CD8-positive, alpha-beta memory T cell (primary cell): ENCODE measurements at regions not wholly inside any gene's neighbourhood (a gene's known extent, or its start where the extent isn't known, plus 50 kb on each side); places are given as distances from the start of the nearest gene placed in this dataset.
"Not testable (repeated sequence)": the region's sequence is repeated elsewhere in the genome, so short reads cannot be mapped to it uniquely, and the experiment has no call there.

Experiments
- CTCF ChIA-PET: fragments of 350-600 bp; sonication (Branson Sonifier 250); formaldehyde crosslinking; loops from one replicate; lab custom pipeline; 2021; ENCODE audit warnings: antibody characterized with exemption; lab: Charles Lee
- POLR2A ChIA-PET: fragments of 350-600 bp; sonication (Branson Sonifier 250); formaldehyde crosslinking; loops from one replicate; lab custom pipeline; 2021; ENCODE audit warnings: antibody characterized with exemption; lab: Charles Lee
- DNase-seq, 5 donors: peaks; one replicate each; pipeline versions ENCODE4 v3.0.0 to v3.0.0-alpha.2; 2020 to 2022; ENCODE audit warnings: mixed read lengths in 1 of 5
- H3K27ac ChIP-seq: one replicate; pipeline ENCODE4 v1.7.0; 2013; ENCODE audit warnings: low read depth, mild to moderate bottlenecking, low read length, moderate library complexity
- H3K27me3 ChIP-seq: 2 replicates; pipeline ENCODE4 v1.7.0; 2013; ENCODE audit warnings: low read length, mild to moderate bottlenecking; ENCODE audit not compliant: insufficient read depth, poor library complexity, severe bottlenecking
- H3K36me3 ChIP-seq: 2 replicates; pipeline ENCODE4 v1.7.0; 2013; ENCODE audit warnings: mild to moderate bottlenecking, low read length, moderate library complexity; ENCODE audit not compliant: insufficient read depth
- H3K4me1 ChIP-seq: 2 replicates; pipeline ENCODE4 v1.7.0; 2013; ENCODE audit warnings: mild to moderate bottlenecking, low read length, moderate library complexity; ENCODE audit not compliant: insufficient read depth
- H3K4me3 ChIP-seq: 2 replicates; pipeline ENCODE4 v1.7.0; 2013; ENCODE audit warnings: mild to moderate bottlenecking, low read length
- H3K9me3 ChIP-seq: 2 replicates; pipeline ENCODE4 v1.7.0; 2013; ENCODE audit warnings: mild to moderate bottlenecking, low read length
- H3K27ac Mint-ChIP-seq, 8 donors: one replicate each; pipeline ENCODE4 v1.8.0; 2020 to 2021; ENCODE audit warnings: mixed read lengths in 8 of 8, mild to moderate bottlenecking in 6 of 8, inconsistent platforms in 3 of 8, moderate library complexity in 3 of 8
- H3K27me3 Mint-ChIP-seq, 2 donors: one replicate each; pipeline ENCODE4 v1.8.0; 2020 to 2021; ENCODE audit warnings: mixed read lengths in 2 of 2, mild to moderate bottlenecking in 1 of 2, moderate library complexity in 1 of 2
- H3K36me3 Mint-ChIP-seq, 3 donors: one replicate each; pipeline ENCODE4 v1.8.0; 2020 to 2021; ENCODE audit warnings: mixed read lengths in 3 of 3, inconsistent platforms in 1 of 3, mild to moderate bottlenecking in 1 of 3
- H3K4me1 Mint-ChIP-seq, 3 donors: one replicate each; pipeline ENCODE4 v1.8.0; 2020 to 2021; ENCODE audit warnings: mixed read lengths in 3 of 3, inconsistent platforms in 1 of 3, mild to moderate bottlenecking in 1 of 3
- H3K4me3 Mint-ChIP-seq, 7 donors: one replicate each; pipeline ENCODE4 v1.8.0; 2020 to 2021; ENCODE audit warnings: mixed read lengths in 7 of 7, mild to moderate bottlenecking in 6 of 7, moderate library complexity in 4 of 7, inconsistent platforms in 2 of 7
- H3K9me3 Mint-ChIP-seq, 5 donors: one replicate each; pipeline ENCODE4 v1.8.0; 2020 to 2022; ENCODE audit warnings: mixed read lengths in 5 of 5, mild to moderate bottlenecking in 3 of 5, moderate library complexity in 2 of 5, inconsistent platforms in 1 of 5

DNA sequence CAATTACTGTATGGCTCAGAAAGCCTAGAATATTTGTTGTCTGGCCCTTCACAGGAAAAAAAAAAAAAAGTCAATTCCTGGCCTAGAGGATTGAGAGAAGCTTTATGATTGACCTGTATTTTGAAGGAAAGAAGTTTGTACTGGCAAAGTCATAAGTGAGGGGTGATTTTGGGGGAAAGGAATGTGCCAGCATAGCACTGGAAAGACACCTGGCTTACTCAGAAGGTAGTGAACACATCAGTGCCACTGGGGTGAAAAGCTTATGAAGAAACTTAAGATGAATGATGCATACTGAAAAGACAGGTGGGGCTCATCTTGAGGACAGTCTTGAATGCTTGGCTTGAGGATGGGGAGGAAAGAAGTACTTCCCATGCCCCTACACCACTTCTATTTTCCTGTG is 127.9 kb upstream of the RASA1 start:
- Mint-ChIP-seq H3K4me1 (peaks cover 0 to 5% (median 0%) of the 10 kb centered on the region in 3 donors), H3K9me3 (peaks cover 0 to 2% (median 0%) of the 10 kb centered on the region in 5 donors), H3K36me3 (peaks cover 0 to 1% (median 0%) of the 10 kb centered on the region in 3 donors), H3K27ac (no peak overlapping the region), H3K4me3 (no peak overlapping the region), H3K27me3 (no peaks in the 10 kb centered on the region)
- DNase-seq: no peak
- H3K27me3 ChIP-seq: no peaks in the 10 kb centered on the region
- no peaks in the 10 kb centered on the region for H3K9me3 ChIP-seq
- no peaks in the 10 kb centered on the region for H3K36me3 ChIP-seq
- no peak overlapping the region for H3K4me3 ChIP-seq
- ChIA-PET CTCF (interaction anchor here (1.4 kb wide), 1 partner anchor 9 kb away, joined by 3 read pairs; no protein-coding TSS in a partner anchor), POLR2A (no interaction called here)
- no peak overlapping the region for H3K27ac ChIP-seq
- no peaks in the 10 kb centered on the region for H3K4me1 ChIP-seq

DNA sequence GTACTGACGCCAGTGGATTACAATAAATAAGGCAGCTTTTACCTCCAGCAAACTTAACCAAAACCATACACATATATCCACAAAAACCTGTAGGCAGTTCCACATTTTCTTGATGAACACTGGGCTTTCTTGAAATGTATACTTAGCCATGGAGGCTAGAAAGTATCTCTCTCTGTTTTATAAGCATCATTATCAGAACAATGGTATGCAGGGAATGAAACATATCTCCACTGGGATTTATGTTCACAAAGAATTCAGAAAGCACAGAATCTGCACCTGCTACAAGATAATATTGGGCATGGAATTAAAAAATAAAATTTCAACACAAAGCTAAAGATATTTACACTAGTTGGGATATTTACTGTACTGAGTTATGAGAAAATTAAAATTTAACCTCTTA is 126.1 kb upstream of the RASA1 start:
- H3K27ac ChIP-seq: no peak overlapping the region
- H3K36me3 ChIP-seq: no peaks in the 10 kb centered on the region
- Mint-ChIP-seq H3K27me3 (no peaks in the 10 kb centered on the region), H3K36me3 (peaks cover 0 to 8% (median 0%) of the 10 kb centered on the region in 3 donors), H3K4me1 (peaks cover 0 to 5% (median 0%) of the 10 kb centered on the region in 3 donors), H3K4me3 (no peak overlapping the region), H3K9me3 (peaks cover 0 to 2% (median 0%) of the 10 kb centered on the region in 5 donors), H3K27ac (no peak overlapping the region)
- DNase-seq: no peak
- H3K4me3 ChIP-seq: no peak overlapping the region
- ChIA-PET CTCF (no interaction called here), POLR2A (no interaction called here)
- no peaks in the 10 kb centered on the region for H3K4me1 ChIP-seq
- no peaks in the 10 kb centered on the region for H3K27me3 ChIP-seq
- no peaks in the 10 kb centered on the region for H3K9me3 ChIP-seq

DNA sequence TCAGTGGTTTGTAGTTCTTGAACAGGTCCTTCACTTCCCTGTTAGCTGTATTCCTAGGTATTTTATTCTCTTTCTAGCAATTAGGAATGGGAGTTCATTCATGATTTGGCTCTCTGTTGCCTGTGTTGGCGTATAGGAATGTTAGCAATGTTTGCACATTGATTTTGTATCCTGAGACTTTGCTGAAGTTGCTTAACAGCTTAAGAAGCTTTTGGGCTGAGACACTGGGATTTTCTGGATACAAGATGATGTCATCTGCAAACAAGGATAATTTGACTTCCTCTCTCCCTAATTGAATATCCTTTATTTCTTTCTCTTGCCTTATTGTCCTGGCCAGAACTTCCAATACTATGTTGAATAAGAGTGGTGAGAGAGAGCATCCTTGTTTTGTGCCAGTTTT is 121.8 kb upstream of the RASA1 start:
- H3K27me3 Mint-ChIP-seq, H3K4me3 Mint-ChIP-seq, H3K4me1 ChIP-seq, H3K27ac ChIP-seq, H3K27ac Mint-ChIP-seq, H3K36me3 Mint-ChIP-seq, H3K9me3 Mint-ChIP-seq, H3K27me3 ChIP-seq, H3K9me3 ChIP-seq, H3K4me3 ChIP-seq, H3K36me3 ChIP-seq, CTCF ChIA-PET, POLR2A ChIA-PET, H3K4me1 Mint-ChIP-seq, DNase-seq: not testable (repeated sequence)

DNA sequence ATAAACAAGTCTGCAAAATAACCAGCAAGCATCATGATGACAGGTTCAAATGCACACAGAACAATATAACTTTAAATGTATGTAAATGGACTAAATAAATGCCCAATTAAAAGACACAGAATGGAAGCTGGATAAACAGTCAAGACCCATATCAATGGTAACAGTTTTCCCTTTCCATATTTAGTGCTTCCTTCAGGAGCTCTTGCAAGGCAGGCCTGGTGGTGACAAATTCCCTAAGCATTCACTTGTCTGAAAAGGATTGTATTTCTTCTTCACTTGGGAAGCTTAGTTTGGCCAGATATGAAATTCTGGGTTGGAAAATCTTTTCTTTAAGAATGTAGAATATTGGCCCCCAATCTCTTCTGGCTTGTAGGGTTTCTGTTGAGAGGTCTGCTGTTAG is 120.2 kb upstream of the RASA1 start:
- ChIA-PET POLR2A (no interaction called here), CTCF (no interaction called here)
- no peak overlapping the region for H3K27ac Mint-ChIP-seq
- DNase-seq: no peak
- H3K4me3 Mint-ChIP-seq: no peak overlapping the region
- Histone ChIP-seq H3K4me1 (no peaks in the 10 kb centered on the region), H3K9me3 (no peaks in the 10 kb centered on the region), H3K4me3 (no peak overlapping the region), H3K36me3 (no peaks in the 10 kb centered on the region), H3K27ac (no peak overlapping the region), H3K27me3 (no peaks in the 10 kb centered on the region)
- peaks cover 0 to 2% (median 0%) of the 10 kb centered on the region in 5 donors for H3K9me3 Mint-ChIP-seq
- peaks cover 4 to 7% (median 6%) of the 10 kb centered on the region in 3 donors for H3K4me1 Mint-ChIP-seq
- no peaks in the 10 kb centered on the region for H3K27me3 Mint-ChIP-seq
- H3K36me3 Mint-ChIP-seq: peaks cover 0 to 8% (median 0%) of the 10 kb centered on the region in 3 donors

DNA sequence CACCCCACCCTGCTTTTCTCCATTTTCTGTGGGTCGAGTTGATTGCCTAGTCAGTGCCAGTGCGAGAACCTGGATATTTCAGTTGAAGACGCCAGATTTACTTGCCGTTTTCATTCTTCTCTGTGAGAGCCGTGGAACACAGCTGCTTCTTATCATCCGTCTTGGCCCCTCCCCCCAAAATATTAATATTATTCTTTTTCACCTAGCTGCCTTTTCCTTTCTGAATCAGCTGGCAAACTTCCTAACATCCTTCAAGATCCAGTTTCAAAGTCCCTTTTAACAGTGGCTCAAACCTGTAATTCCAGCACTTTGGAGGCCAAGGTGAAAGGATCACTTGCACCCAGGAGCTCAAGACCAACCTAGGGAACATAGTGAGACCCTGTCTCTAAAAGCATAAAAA is 117.1 kb upstream of the RASA1 start:
- no peak for DNase-seq
- CTCF ChIA-PET: no interaction called here

DNA sequence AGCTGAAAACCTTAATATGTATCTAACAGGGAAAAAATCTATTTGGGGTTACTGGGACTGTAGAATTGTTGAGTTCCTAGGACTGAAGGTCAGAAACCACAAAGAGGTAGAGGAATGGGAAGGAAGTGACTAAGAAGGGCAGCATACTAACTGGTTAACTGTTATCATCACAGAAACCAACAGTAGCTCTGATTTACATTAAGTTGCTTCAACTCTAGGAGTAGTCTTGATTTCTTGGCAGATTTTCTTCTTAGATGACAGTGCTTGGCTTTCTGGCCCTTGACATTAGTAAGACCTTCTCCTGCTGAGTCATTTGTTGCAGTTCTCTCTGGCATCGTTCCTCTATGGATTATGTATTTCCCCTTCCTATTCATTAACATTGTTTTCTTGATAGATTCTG is 116.1 kb upstream of the RASA1 start:
- Histone ChIP-seq H3K4me3 (no peak overlapping the region), H3K4me1 (no peaks in the 10 kb centered on the region), H3K27ac (no peak overlapping the region), H3K9me3 (no peaks in the 10 kb centered on the region), H3K27me3 (no peaks in the 10 kb centered on the region), H3K36me3 (no peaks in the 10 kb centered on the region)
- ChIA-PET POLR2A (no interaction called here), CTCF (no interaction called here)
- peaks cover 6 to 7% (median 6%) of the 10 kb centered on the region in 3 donors for H3K4me1 Mint-ChIP-seq
- no peaks in the 10 kb centered on the region for H3K27me3 Mint-ChIP-seq
- H3K4me3 Mint-ChIP-seq: no peak overlapping the region
- DNase-seq: no peak
- peak overlapping the region in 1 of 8 donors; percentile 58 for H3K27ac Mint-ChIP-seq
- H3K36me3 Mint-ChIP-seq: no peaks in the 10 kb centered on the region
- H3K9me3 Mint-ChIP-seq: no peaks in the 10 kb centered on the region

More for the DNA sequence above, 117.1 kb upstream of the RASA1 start:
- no peak overlapping the region for H3K4me3 ChIP-seq
- POLR2A ChIA-PET: no interaction called here
- H3K9me3 ChIP-seq: no peaks in the 10 kb centered on the region
- Mint-ChIP-seq H3K4me3 (no peak overlapping the region), H3K4me1 (peaks cover 6 to 7% (median 6%) of the 10 kb centered on the region in 3 donors), H3K36me3 (peaks cover 0 to 2% (median 0%) of the 10 kb centered on the region in 3 donors), H3K9me3 (no peaks in the 10 kb centered on the region), H3K27ac (no peak overlapping the region), H3K27me3 (no peaks in the 10 kb centered on the region)
- H3K27me3 ChIP-seq: no peaks in the 10 kb centered on the region
- H3K27ac ChIP-seq: no peak overlapping the region
- no peaks in the 10 kb centered on the region for H3K36me3 ChIP-seq
- no peaks in the 10 kb centered on the region for H3K4me1 ChIP-seq

DNA sequence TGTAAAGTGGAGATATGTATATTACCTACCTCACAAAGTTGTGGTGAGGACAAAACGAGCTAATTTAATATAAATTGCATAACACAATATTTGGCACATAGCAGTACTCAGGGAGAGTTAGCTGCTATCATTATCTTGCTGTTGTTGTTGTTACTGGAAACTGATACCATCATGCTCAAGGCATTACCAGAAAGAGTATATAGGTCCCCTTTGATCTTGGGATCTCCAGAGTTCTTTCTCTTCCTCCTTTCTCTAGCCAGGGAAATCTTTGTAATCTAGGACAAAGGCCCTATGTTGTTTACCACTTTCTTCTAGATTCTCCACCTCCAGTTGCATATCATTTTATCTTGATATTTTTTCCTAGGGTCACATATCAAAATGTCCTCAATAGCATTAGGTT is 114.8 kb upstream of the RASA1 start:
- H3K36me3 ChIP-seq: no peaks in the 10 kb centered on the region
- Mint-ChIP-seq H3K36me3 (no peaks in the 10 kb centered on the region), H3K4me3 (no peak overlapping the region), H3K4me1 (peaks cover 6 to 7% (median 6%) of the 10 kb centered on the region in 3 donors), H3K27ac (no peak overlapping the region), H3K9me3 (no peaks in the 10 kb centered on the region), H3K27me3 (no peaks in the 10 kb centered on the region)
- no peaks in the 10 kb centered on the region for H3K9me3 ChIP-seq
- DNase-seq: no peak
- H3K4me1 ChIP-seq: no peaks in the 10 kb centered on the region
- no peak overlapping the region for H3K27ac ChIP-seq
- no peaks in the 10 kb centered on the region for H3K27me3 ChIP-seq
- H3K4me3 ChIP-seq: no peak overlapping the region
- ChIA-PET POLR2A (no interaction called here), CTCF (no interaction called here)

DNA sequence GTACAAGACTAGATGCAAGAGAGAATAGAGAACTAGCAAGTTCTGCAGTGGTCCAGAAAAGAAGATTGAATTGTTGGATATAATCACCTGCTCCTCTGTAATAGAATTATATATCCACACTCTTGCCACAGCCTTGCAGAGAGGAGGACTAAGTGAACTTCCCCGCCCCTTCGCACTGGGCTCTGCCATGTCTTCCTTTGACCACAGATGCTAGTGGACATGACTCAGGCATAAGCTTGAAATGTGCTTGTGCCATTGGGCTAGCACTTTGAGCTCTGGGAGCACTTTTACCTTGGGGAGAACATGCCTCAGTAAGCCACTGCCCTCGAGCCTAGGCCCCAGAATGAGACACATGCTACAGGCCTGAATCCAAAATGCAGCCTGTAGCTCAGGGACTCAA is 113.5 kb upstream of the RASA1 start:
- ChIA-PET CTCF (no interaction called here), POLR2A (no interaction called here)
- no peaks in the 10 kb centered on the region for H3K4me1 ChIP-seq
- no peaks in the 10 kb centered on the region for H3K36me3 ChIP-seq
- Mint-ChIP-seq H3K4me1 (peaks cover 6 to 7% (median 6%) of the 10 kb centered on the region in 3 donors), H3K27me3 (no peaks in the 10 kb centered on the region), H3K36me3 (no peaks in the 10 kb centered on the region), H3K4me3 (no peak overlapping the region), H3K9me3 (no peaks in the 10 kb centered on the region), H3K27ac (no peak overlapping the region)
- no peaks in the 10 kb centered on the region for H3K27me3 ChIP-seq
- DNase-seq: no peak
- H3K9me3 ChIP-seq: no peaks in the 10 kb centered on the region
- no peak overlapping the region for H3K27ac ChIP-seq
- no peak overlapping the region for H3K4me3 ChIP-seq

DNA sequence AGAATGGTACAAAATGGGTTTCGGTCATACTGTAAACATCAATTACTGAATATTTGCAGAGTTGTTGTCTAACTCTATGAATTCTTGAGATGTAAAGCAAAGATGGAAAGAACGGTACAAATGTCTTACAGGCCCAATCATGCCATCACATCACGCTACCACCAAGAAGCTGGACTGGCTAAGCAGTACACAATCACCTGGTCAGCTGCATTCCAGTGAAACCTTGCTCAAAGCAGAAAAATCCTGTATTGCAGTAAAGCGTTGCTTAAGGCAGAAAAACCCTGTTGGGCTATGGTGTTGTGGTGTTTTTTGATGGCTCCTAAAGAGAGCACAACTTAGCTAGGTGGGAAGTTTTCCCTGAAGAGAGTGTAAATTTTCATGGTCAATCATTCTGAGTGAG is 112.6 kb upstream of the RASA1 start:
- no peak overlapping the region for H3K27ac ChIP-seq
- H3K27ac Mint-ChIP-seq: no peak overlapping the region
- H3K4me1 ChIP-seq: no peaks in the 10 kb centered on the region
- ChIA-PET POLR2A (no interaction called here), CTCF (no interaction called here)
- H3K36me3 Mint-ChIP-seq: no peaks in the 10 kb centered on the region
- peaks cover 6 to 7% (median 6%) of the 10 kb centered on the region in 3 donors for H3K4me1 Mint-ChIP-seq
- no peak overlapping the region for H3K4me3 ChIP-seq
- no peaks in the 10 kb centered on the region for H3K27me3 ChIP-seq
- H3K36me3 ChIP-seq: no peaks in the 10 kb centered on the region
- no peak overlapping the region for H3K4me3 Mint-ChIP-seq
- H3K27me3 Mint-ChIP-seq: peaks cover 0 to under 1% of the 10 kb centered on the region in 2 donors
- DNase-seq: no peak
- no peaks in the 10 kb centered on the region for H3K9me3 Mint-ChIP-seq
- H3K9me3 ChIP-seq: no peaks in the 10 kb centered on the region
